ENCODE measurements at regions not wholly inside any gene's neighbourhood (a gene's known extent, or its start where the extent isn't known, plus 50 kb on each side); places are given as distances from the start of the nearest gene placed in this dataset.

DNA sequence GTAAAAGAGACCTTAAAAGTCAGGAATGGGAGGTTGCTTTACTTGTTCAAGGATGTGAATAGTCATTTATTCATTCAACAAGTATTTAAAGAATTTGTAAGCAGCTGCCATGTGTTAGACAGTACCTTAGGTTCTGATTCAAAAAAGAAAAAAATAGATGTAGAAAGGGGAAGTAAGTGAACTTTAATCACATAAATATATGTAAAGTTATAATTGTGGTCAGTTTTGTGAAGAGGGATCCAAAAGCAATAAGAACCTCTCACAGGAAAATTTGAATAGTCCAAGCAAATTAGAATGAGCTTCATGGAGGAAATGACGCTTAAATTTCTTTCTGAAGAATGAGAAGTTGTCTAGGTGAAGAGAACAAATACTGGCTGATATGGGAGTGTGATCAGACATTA lies 596.1 kb upstream of the CITED2 start (continued):
- TF ChIP-seq, protein P1, sequence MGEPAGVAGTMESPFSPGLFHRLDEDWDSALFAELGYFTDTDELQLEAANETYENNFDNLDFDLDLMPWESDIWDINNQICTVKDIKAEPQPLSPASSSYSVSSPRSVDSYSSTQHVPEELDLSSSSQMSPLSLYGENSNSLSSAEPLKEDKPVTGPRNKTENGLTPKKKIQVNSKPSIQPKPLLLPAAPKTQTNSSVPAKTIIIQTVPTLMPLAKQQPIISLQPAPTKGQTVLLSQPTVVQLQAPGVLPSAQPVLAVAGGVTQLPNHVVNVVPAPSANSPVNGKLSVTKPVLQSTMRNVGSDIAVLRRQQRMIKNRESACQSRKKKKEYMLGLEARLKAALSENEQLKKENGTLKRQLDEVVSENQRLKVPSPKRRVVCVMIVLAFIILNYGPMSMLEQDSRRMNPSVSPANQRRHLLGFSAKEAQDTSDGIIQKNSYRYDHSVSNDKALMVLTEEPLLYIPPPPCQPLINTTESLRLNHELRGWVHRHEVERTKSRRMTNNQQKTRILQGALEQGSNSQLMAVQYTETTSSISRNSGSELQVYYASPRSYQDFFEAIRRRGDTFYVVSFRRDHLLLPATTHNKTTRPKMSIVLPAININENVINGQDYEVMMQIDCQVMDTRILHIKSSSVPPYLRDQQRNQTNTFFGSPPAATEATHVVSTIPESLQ (CRISPR knock-in tag; IDR thresholded peaks at IDR 0.05), result no peak
- TF ChIP-seq ZNF699 (CRISPR knock-in tag; IDR thresholded peaks at IDR 0.05; ENCODE audit: insufficient replicate concordance) (no peak), ZKSCAN1 (IDR thresholded peaks at IDR 0.05; ENCODE audit: low read depth, low read length) (no peak), ZNF696 (CRISPR knock-in tag; conservative IDR thresholded peaks at IDR 0.05) (no peak), XRCC4 (IDR thresholded peaks at IDR 0.05; ENCODE audit: extremely low read depth, insufficient read depth, insufficient read length) (no peak)
- TF ChIP-seq, protein P2, sequence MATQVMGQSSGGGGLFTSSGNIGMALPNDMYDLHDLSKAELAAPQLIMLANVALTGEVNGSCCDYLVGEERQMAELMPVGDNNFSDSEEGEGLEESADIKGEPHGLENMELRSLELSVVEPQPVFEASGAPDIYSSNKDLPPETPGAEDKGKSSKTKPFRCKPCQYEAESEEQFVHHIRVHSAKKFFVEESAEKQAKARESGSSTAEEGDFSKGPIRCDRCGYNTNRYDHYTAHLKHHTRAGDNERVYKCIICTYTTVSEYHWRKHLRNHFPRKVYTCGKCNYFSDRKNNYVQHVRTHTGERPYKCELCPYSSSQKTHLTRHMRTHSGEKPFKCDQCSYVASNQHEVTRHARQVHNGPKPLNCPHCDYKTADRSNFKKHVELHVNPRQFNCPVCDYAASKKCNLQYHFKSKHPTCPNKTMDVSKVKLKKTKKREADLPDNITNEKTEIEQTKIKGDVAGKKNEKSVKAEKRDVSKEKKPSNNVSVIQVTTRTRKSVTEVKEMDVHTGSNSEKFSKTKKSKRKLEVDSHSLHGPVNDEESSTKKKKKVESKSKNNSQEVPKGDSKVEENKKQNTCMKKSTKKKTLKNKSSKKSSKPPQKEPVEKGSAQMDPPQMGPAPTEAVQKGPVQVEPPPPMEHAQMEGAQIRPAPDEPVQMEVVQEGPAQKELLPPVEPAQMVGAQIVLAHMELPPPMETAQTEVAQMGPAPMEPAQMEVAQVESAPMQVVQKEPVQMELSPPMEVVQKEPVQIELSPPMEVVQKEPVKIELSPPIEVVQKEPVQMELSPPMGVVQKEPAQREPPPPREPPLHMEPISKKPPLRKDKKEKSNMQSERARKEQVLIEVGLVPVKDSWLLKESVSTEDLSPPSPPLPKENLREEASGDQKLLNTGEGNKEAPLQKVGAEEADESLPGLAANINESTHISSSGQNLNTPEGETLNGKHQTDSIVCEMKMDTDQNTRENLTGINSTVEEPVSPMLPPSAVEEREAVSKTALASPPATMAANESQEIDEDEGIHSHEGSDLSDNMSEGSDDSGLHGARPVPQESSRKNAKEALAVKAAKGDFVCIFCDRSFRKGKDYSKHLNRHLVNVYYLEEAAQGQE (IDR thresholded peaks at IDR 0.05; ENCODE audit: borderline replicate concordance), result no peak
- TF ChIP-seq, protein P2 (CRISPR knock-in tag; IDR thresholded peaks at IDR 0.05; ENCODE audit: low read depth), result no peak

Data from K562 (cell line).